ENCODE measurements at regions not wholly inside any gene's neighbourhood (a gene's known extent, or its start where the extent isn't known, plus 50 kb on each side); places are given as distances from the start of the nearest gene placed in this dataset.

GRCh38 chr10:69741252-69741651, 60.5 kb upstream of the COL13A1 start:
- DNase-seq = no peak

GRCh38 chr10:69741671-69742355, 59.9 kb upstream of the COL13A1 start:
- DNase-seq = no peak

GRCh38 chr10:69742356-69742695, 59.4 kb upstream of the COL13A1 start:
- DNase-seq = no peak

DNA sequence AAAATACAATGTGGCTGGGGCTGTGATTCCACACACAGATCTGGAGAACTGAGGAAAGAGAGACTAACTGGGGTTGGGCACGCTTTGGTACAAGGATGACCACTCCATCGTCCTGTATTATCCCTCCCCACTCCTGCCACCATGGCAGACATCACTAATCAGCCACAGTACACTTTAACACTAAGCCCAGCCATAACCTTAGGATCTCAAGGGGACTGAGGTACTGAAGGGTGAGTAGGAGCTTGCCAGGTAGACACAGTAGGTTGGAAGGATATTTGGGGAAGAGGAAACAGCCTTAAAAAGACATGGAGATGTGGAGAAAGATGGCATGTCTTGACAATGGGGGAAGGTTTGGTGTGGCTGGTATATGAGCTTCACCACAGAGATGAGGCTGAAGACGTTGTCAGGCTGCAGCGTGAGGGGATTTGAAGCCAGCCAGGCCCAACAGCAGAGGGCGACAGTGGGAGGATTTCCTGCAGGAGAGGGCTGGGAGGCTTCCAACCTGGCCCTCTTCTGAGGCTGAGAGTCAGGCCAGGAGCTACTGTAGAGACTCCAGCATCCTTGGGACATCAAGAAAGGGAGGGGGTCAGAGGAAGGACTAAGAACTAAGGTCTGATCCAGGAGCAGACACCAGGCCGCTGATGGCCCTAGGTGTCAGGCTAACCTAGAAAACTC, 58.6 kb upstream of the COL13A1 start:
- no peak for DNase-seq

DNA sequence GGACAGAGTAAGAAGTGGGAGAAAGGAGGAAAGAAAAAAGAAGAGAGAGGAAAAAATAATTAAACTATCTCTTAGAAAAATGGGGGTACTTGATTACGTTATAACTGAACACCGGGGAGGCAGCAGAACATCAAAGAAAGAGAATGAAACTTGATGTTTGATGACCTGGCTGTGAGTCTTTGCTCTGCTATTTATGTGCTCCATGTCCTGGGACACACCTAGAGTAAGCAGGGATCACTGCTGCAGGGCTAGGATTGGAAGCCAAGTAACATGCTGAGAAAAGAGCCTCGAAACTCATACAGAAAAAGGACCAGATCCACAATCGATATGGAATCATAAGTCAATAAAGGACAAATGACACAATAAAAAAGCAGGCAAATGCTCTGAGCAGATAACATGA, 56.7 kb upstream of the COL13A1 start:
- no peak for DNase-seq

DNA sequence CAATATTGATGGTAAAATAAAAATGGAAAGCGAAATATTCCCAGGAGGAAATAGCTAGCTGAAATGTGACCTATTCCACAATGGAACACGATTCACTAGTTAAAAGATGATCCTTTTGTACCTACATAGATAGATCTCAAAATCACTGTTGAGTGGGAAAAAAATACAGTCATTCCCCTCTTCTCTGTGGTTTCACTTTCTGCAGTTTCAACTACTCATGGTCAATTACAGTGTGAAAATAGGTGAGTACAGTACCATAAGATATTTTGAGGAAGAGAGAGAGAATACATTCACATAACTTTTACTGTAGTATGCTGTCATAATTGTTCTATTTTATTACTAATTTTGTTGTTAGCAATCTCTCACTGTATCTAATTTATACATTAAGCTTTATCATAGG, 56.0 kb upstream of the COL13A1 start:
- DNase-seq = no peak

DNA sequence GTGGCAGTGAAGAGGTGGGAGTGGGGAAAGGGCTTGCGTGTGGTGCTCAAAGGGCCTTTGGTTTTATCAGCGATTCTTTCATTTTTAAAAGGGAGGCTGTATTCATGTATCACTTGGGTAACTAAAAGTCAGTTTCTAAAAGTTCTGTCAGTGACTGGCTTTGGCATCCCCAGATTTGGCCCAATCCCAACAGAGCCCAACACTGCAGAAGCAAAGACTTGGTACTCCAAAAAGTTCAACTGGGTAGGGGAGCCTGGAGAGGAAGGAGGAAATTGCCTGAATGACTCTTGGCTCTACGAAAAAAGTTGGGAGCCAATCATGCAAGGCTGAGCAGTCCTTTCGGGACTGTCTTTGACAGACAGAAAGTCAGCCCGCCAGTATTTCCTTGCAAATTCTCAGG, 54.5 kb upstream of the COL13A1 start:
- DNase-seq = no peak

DNA sequence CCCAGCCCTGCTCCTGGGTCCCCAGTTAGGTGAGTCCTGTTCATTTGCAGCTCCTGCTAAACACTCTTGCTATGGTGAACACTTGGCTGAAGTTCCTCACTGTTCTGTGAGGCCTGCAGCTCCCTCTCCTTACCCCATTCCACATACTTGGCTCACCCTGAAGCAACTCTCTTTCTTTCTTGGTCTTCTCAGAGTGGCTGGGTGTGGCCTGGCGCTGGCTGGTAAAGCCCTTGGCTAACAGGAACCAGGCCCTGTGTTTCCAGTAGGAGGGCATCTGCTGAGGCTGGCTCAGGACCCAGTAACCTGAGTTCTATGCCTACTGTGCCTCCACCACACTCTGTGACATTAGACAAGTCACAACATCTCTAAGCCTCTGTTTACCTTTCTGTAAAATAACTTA, 53.1 kb upstream of the COL13A1 start:
- no peak for DNase-seq

- no peak for DNase-seq
These were observed 52.3 kb upstream of the COL13A1 start for GRCh38 chr10:69749178-69750010.

GRCh38 chr10:69750011-69750373, 51.7 kb upstream of the COL13A1 start:
- DNase-seq = no peak

DNA sequence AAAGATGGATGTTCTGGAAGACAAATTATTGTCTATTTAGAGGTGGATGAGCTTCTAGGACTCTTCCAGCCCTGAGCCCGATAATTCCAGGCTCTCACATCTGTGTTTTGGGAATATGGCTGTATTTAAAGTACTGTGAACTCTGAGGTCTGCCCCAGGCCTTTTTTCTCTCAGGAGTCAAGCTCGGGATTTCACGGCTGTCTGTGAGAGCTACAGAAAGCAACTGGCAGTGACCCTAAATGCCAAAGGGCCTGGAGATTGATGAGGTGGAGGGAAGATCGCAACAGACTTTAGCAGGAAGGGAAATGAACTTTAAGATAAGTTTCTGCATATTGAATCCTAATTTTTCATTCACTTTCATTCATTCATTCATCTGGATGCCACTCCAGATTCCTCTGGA, 51.0 kb upstream of the COL13A1 start:
- DNase-seq = no peak

DNA sequence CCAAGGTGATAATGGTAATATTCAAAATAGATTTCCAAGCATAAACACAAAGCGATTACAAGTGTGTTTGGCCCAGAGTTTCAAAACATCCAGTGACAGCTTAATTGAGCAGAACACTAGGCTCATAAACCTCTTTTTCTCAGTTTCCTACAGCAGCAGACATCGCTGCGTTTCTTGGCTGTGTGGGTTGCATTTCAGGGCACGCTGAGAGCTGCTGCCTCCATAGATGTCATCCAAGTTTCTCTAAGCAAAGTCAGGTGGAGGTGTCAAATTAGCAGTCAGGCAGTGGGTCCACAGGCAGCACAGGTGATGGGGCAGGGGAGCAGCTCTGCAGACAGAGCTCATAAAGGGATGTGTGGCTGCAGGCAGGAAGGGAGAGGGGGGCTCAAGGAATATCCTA, 50.5 kb upstream of the COL13A1 start:
- no peak for DNase-seq
